NCI-H526 treated with DMSO at 0.1 percent for 48 hours (cell line): ENCODE measurements at regions not wholly inside any gene's neighbourhood (a gene's known extent, or its start where the extent isn't known, plus 50 kb on each side); places are given as distances from the start of the nearest gene placed in this dataset.

Experiments used
- DNase-seq: peaks from one replicate; lab custom pipeline; 2025; lab: John Stamatoyannopoulos, UW

- no peak for DNase-seq
These were observed 673.3 kb downstream of the KCNT2 start for GRCh38 chr1:195934817-195935553.

GRCh38 chr1:195933835-195934234 is 674.4 kb downstream of the KCNT2 start:
- no peak for DNase-seq

DNA sequence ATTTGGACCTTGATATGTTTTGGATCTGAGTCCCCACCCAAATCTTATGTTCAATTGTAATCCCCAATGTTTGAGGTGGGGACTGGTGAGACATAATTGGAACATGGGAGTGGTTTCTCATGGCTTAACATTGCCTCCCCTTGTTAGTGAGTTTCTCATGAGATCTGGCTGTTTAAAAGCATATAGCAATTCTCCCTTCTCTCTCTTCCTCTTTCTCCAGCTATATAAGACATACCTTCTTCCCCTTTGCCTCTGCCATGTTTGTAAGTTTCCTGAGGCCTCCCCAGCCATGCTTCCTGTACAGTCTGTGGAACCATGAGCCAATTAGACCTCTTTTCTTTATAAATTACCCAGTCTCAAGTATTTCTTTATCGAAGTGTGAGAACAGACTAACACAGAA is 692.4 kb downstream of the KCNT2 start:
- no peak for DNase-seq

GRCh38 chr1:195909061-195909460 is 699.2 kb downstream of the KCNT2 start:
- no peak for DNase-seq

- no peak for DNase-seq
These were observed 700.1 kb downstream of the KCNT2 start for GRCh38 chr1:195908121-195908520.

DNA sequence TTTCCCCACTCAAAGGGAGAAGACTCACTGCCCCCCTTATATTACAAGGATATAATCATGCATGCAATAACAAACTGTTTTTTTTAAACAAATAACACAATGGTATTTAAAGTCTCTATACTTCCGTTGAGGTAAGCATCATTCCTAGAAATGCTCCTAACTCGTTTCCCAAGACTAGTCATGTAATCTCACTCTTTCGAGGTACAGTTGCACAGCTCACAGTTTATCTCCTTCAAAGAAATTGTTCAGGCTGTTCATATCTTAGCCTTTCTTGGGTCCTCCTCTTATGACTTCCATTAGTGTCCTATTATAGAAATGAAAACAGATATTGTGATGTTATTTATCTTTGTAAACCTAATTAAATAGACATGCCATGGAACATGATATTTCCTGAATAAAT is 705.0 kb downstream of the KCNT2 start:
- DNase-seq, result no peak

DNA sequence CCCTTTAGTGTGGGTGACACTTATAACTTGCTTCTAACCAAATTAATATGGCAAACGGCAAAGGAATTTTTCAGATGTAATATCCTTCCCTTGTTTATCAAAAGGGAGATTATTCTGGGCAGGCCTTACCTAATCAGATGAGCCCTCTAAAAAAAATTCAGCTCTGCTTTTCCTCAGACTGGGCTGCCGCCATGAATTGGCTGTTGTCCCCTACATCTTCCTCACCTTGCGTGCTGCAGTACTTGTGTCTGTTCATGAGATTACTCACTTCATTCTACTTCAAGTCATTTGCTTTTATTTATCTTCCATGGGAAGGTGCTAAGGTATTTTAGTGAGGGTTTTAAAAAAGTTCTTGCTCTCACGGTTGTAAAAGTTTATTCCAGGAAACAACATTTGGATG is 705.5 kb downstream of the KCNT2 start:
- DNase-seq, result no peak

- DNase-seq, result no peak
These were observed 708.4 kb downstream of the KCNT2 start for GRCh38 chr1:195899762-195900352.

DNA sequence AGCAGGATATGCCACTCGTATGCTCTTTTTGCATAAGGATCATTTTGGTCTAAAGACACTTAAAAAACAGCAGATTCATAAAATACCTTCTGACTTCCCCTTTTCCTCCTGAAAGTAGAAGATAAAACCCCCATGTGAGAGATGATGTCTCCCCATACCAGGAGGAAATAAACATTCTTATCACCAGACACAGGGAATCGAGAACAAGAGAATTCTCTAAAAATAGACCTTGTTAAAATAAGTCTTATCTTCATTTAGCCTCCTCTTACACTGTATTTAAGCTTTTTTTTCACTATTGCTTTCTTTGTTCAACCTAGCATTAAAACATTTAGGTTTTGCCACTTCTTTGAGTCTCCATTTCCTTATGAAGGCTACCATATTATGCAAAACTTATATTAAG is 709.3 kb downstream of the KCNT2 start:
- no peak for DNase-seq

DNA sequence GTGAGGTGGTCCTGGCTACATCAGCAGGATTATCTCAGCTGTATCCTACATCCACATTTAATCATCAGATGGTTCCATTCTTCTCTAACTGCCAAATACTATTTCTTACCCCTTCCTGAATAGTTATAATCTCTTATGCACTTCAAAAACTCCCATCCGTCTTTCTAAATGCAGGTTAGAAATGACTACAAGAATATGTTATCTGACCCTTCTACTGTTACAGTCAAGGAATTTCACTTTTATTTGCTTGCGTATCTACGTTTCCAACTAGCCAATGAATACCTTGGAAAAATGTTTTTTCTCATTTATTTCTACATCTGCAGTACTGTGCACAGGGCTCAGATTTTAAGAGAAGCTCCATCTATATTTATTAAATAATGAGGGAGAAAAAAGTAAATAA is 709.9 kb downstream of the KCNT2 start:
- no peak for DNase-seq

DNA sequence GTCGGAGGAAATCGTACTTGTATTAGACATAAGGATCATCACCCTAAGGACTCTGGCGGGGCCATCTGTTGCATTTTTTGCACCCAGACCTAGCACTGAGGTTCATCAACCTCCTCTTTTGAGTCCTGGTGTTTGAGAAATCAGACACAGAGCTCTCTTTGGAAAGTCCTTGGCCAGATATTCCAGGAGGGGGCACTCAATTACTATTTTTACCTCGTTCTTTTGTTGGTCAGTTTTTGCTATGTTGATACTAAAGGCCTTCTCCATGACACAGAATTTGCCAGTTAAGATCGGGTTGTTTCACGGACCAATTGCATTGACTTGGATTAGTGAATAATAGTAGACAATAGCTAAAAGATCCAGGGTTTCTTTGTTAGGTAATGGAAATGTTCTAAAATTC is 711.2 kb downstream of the KCNT2 start:
- no peak for DNase-seq

DNA sequence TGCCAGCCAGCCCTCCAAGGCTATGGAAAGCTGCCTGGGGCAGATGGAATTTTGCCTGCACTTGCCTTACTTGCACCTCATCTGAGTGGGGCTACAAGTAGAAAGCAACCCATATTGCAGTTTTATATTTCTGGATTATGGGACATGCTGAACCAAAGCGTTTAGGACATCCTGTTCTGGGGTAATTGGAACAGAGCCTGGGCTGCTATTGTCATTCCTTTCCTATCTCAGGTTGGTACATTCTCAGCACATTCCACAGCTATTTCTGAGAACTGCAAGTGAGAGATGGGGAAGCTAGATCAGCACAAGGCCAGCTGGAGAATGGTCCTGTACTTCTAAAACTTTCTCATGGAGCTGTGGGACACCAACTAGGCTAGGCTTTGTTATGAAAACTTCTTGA is 713.8 kb downstream of the KCNT2 start:
- DNase-seq, result no peak

DNA sequence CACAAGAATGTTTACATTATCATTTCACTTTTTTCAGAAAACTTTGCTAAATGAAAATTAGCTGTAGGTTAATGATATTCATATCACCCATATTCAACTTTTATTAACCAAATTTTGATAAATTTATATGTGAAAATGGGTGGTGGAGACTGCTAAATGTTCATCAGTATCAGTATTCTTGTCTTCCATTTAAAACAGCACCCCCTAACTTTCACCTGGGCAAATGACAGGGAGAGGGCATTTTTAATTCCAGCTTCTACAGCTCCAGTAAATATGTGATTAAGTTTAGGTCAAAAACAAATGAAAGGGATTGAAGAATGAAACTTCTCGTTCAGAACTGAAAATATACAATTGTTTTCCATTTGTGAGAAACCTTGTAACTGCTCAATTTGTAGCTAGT is 722.2 kb downstream of the KCNT2 start:
- no peak for DNase-seq

GRCh38 chr1:195878478-195878877 is 729.8 kb downstream of the KCNT2 start:
- DNase-seq, result no peak

DNA sequence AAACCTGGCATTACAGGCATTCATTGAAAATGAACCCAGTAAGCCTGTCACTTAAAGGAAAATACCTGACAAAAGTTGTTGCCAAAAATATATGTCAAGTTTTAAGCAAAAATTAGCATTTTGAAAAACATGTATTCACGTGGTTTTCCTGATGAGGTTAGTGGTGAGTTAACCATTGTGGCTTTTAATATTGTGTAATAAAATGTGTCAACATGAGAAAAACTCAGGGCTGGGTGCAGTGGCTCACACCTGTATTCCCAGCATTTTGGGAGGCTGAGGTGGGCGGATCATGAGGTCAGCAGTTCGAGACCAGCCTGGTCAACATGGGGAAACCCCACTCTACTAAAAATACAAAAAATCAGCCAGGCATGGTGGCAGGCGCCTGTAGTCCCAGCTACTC is 731.4 kb downstream of the KCNT2 start:
- no peak for DNase-seq

- DNase-seq, result no peak
These were observed 735.9 kb downstream of the KCNT2 start for GRCh38 chr1:195872376-195872775.

GRCh38 chr1:195867638-195868037 is 740.6 kb downstream of the KCNT2 start:
- DNase-seq, result no peak

GRCh38 chr1:195866781-195867222 is 741.4 kb downstream of the KCNT2 start:
- DNase-seq, result no peak

DNA sequence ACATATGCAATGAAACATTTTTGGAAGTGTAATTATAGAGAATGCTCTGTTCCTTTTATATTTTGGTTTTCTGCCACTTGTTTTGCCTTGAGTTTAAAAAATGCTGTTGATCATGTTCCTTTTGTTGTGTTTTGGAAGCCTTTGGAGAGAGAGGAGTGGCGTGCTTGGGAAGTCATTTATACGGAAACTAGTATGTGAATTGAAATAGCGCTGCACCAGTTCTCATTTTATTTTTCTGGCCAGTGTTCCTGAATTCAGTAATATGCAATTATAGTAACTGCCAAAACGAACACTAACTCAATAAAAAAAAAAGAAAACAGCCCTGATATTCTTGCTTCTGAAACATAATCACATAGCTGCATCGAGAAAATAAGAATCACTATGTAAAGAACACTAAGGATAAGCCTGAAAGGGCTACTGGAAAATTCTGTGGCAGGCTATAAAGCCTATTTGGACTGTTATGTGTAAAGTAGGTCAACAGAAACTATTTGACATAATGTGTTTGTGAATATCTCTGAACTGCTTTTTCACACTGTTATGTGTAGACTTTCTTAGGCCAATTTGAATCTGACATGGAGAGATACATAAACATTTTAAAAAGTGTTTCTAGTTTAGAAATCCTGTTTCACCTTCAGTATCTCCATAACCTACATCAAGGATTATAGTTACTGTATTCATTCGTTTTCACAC is 742.0 kb downstream of the KCNT2 start:
- no peak for DNase-seq

DNA sequence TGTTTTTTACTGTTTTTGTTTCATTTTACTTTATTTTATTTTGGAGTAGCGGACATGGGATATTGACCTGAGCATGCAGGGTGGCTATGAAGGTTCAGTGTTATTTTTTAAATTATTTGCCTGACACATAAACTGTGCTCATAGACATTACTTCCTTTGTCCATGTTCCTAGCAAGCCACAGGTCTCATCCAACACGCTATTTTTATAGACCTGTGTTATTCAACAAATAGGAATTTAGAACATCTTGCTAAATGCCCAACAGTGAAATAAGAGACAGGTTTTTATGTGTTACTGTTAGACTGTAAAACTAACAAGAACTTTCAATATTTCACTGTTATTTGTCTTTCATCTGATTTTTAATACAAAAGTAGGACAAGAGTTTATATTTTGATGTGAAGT is 756.4 kb downstream of the KCNT2 start:
- no peak for DNase-seq

GRCh38 chr1:195851016-195851601 is 757.1 kb downstream of the KCNT2 start:
- DNase-seq, result no peak

DNA sequence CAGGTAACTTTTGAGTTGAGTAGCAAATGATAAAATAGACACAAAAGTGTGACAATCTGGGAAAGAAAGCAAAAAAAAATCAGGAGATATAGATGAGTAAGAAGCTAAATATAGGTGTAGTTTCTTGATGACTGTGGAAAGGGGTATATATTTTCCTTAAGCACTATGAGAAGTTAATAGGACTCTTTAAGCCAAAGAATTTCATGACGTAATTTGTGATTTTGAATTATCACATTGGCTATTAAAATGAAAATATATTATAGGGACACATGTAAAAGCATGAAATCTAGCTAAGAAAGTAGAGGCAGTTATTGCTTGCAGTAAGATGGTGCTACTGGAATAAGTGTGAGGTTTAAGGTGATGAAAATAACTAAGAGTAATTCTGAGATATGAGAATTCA is 759.1 kb downstream of the KCNT2 start:
- DNase-seq, result no peak
